HepG2 (cell line): ENCODE measurements at regions not wholly inside any gene's neighbourhood (a gene's known extent, or its start where the extent isn't known, plus 50 kb on each side); places are given as distances from the start of the nearest gene placed in this dataset.

ENCODE experiments used
- ATAC-seq: fragments of 200-7000 bp; cut with Tn5 transposase; 3 replicates; pipeline ENCODE4 v1.9.1; 2020; ENCODE audit warnings: mild to moderate bottlenecking, moderate library complexity
- BruUV-seq: library from RNA; stranded (reverse); fragments of 400-500 nt; replicated peaks from 2 replicates; lab custom pipeline; 2021; lab: Mats Ljungman, UMichigan
- CTCF ChIA-PET: fragments of 300-600 bp; formaldehyde crosslinking; extraction: SDS; loops from one replicate; lab custom pipeline; 2021; ENCODE audit warnings: low total read pairs, inconsistent platforms, low intra/inter-chr PET ratio; lab: Yijun Ruan, JAX
- POLR2A ChIA-PET: fragments of 350-600 bp; sonication (Branson Sonifier 250); formaldehyde crosslinking; loops from one replicate; lab custom pipeline; 2020; ENCODE audit warnings: antibody characterized with exemption, inconsistent platforms; lab: Yijun Ruan, JAX
- DNase-seq: peaks from one replicate; pipeline ENCODE4 v3.0.0-alpha.2; 2015; ENCODE audit warnings: low spot score
- FAIRE-seq: peaks from 3 replicates; lab custom pipeline; 2011; peaks lifted over from hg19 to GRCh38; lab: Jason Lieb, UNC
- H2AFZ ChIP-seq: one replicate; pipeline ENCODE4 v1.6.1; 2011; ENCODE audit warnings: low read length, inconsistent platforms
- H3K27ac ChIP-seq: fragments of 300-600 bp; 3 replicates; pipeline ENCODE4 v1.8.0; 2011; ENCODE audit warnings: mixed run types, mild to moderate bottlenecking, mixed read lengths, low read length, inconsistent platforms; ENCODE audit not compliant: insufficient read depth; ENCODE audit errors: extremely low read length
- H3K27me3 ChIP-seq, 2 experiments: fragments of 200-600 bp in 1 of 2; 2 replicates in 1 of 2; 3 replicates in 1 of 2; pipeline versions ENCODE4 v1.6.0 to v1.8.0; 2011; ENCODE audit warnings: low read length in 2 of 2, mild to moderate bottlenecking in 2 of 2, moderate library complexity in 2 of 2, inconsistent platforms in 1 of 2; ENCODE audit not compliant: insufficient read depth in 2 of 2, control insufficient read depth in 1 of 2
- H3K36me3 ChIP-seq, 2 experiments: fragments of 200-600 bp in 1 of 2; replicated peaks in 1 of 2; 2 replicates in 1 of 2; 3 replicates in 1 of 2; pipeline versions ENCODE4 v1.5.1 to v1.8.0; 2011; ENCODE audit warnings: low read length in 2 of 2, inconsistent platforms in 1 of 2; ENCODE audit not compliant: insufficient read depth in 2 of 2, control insufficient read depth in 1 of 2
- H3K4me1 ChIP-seq: 2 replicates; pipeline ENCODE4 v1.5.1; 2012; ENCODE audit warnings: low read length, inconsistent platforms; ENCODE audit not compliant: insufficient read depth
- H3K4me2 ChIP-seq: 2 replicates; pipeline ENCODE4 v1.6.0; 2011; ENCODE audit warnings: low read depth, low read length, inconsistent platforms
- H3K4me3 ChIP-seq, 3 experiments: fragments of 200-600 bp in 1 of 3; sonication (generic), shearing (Covaris generic) in 1 of 3; replicated peaks in 1 of 3; 2 replicates each; pipeline ENCODE4 v1.5.1; 2011 to 2016; ENCODE audit warnings: low read length in 3 of 3, inconsistent platforms in 2 of 3, low read depth in 2 of 3, mild to moderate bottlenecking in 2 of 3, control low read depth in 1 of 3, mixed read lengths in 1 of 3; ENCODE audit not compliant: insufficient read depth in 1 of 3
- H3K79me2 ChIP-seq: one replicate; pipeline ENCODE4 v1.6.1; 2011; ENCODE audit warnings: low read length, inconsistent platforms; ENCODE audit not compliant: insufficient read depth
- H3K9ac ChIP-seq: 2 replicates; pipeline ENCODE4 v1.6.0; 2011; ENCODE audit warnings: mild to moderate bottlenecking, low read depth, low read length, inconsistent platforms; ENCODE audit not compliant: insufficient read depth
- H3K9me3 ChIP-seq: 2 replicates; pipeline ENCODE4 v1.5.1; 2012; ENCODE audit warnings: mild to moderate bottlenecking, low read length
- H4K20me1 ChIP-seq: 2 replicates; pipeline ENCODE4 v1.6.0; 2011; ENCODE audit warnings: inconsistent platforms, mild to moderate bottlenecking, low read length, moderate library complexity; ENCODE audit not compliant: insufficient read depth
- HOXA3 ChIP-seq: sonication (generic); formaldehyde crosslinking; IDR thresholded peaks from 2 replicates; pipeline ENCODE4 v1.5.0; 2020; ENCODE audit warnings: missing genetic modification reagents
- ZBTB3 ChIP-seq: sonication (generic); formaldehyde crosslinking; IDR thresholded peaks from 2 replicates; pipeline ENCODE4 v1.4.0; 2020; ENCODE audit warnings: low read depth, mild to moderate bottlenecking, moderate library complexity, missing genetic modification reagents, borderline replicate concordance
- ZNF569 ChIP-seq: sonication (generic); formaldehyde crosslinking; IDR thresholded peaks from 2 replicates; pipeline ENCODE4 v1.5.0; 2020; ENCODE audit warnings: mild to moderate bottlenecking, missing genetic modification reagents, moderate library complexity, borderline replicate concordance
- WGBS: methylation state at CpG from one replicate; pipeline ENCODE4 v1.1.6; 2017; ENCODE audit warnings: low lambda C conversion rate; 5-methylcytosine and 5-hydroxymethylcytosine counted together
- in situ Hi-C: cut with HindIII; loops from 2 replicates; pipeline ENCODE4 v1.10.0; 2017; ENCODE audit warnings: low pct_unique_long_range_greater_than_20kb; ENCODE audit not compliant: extremely low pct_ligation_motif_present
- intact Hi-C: fragments of 100-400 bp; cut with micrococcal nuclease; formaldehyde crosslinking; loops from one replicate; pipeline ENCODE4 v1.10.0; 2022; ENCODE audit not compliant: unreplicated experiment
- TF ChIP-seq, protein P1 (sequence below), 2 experiments: sonication (generic) in 1 of 2; formaldehyde crosslinking in 1 of 2; IDR thresholded peaks; 2 replicates each; pipeline versions ENCODE4 v1.5.1 to v1.6.1; 2011 to 2020; ENCODE audit warnings: borderline replicate concordance in 1 of 2, low read depth in 1 of 2, low read length in 1 of 2, mild to moderate bottlenecking in 1 of 2, missing genetic modification reagents in 1 of 2, moderate library complexity in 1 of 2
- TF ChIP-seq, protein P2 (sequence below): IDR thresholded peaks from 2 replicates; pipeline ENCODE4 v1.6.1; 2016; ENCODE audit warnings: low read depth

DNA sequence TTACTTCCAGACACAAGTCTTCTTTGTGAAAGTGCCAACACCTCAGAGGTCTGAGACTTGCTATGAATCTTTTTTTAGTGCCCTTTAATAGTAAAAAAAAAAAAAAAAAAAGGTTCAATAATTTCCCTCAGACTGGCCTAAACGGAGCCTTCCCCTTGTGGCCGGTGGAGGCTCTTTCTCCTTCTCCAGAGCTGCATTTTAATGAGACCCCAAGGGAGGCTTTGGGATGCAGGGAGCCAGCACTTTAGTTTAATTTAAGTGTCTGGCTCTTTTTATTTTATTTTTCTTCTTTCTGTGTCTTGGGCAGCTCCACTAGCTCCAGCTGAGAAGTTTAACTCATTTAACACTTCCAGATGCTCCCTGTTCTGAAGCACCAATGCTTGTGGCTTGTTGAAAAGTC is 67.8 kb upstream of the MAPK4 start:
- WGBS, result 2% methylated on average over 2 of the region's 2 CpGs
- FAIRE-seq (no peak), ATAC-seq (no peak), DNase-seq (no peak)
- Histone ChIP-seq H2AFZ (no peak overlapping the region), H3K27ac (no peak overlapping the region), H3K4me3 (no peak overlapping the region), H3K4me2 (no peak overlapping the region), H3K79me2 (no peaks in the 10 kb centered on the region), H3K27me3 (no peaks in the 10 kb centered on the region), H3K36me3 (no peaks in the 10 kb centered on the region), H3K9me3 (no peaks in the 10 kb centered on the region), H4K20me1 (no peaks in the 10 kb centered on the region), H3K9ac (no peak overlapping the region), H3K4me1 (no peaks in the 10 kb centered on the region)
- intact Hi-C loops, result no loop called here
- in situ Hi-C loops, result no loop called here
- no TSS peak for BruUV-seq
- TF ChIP-seq, protein P1, sequence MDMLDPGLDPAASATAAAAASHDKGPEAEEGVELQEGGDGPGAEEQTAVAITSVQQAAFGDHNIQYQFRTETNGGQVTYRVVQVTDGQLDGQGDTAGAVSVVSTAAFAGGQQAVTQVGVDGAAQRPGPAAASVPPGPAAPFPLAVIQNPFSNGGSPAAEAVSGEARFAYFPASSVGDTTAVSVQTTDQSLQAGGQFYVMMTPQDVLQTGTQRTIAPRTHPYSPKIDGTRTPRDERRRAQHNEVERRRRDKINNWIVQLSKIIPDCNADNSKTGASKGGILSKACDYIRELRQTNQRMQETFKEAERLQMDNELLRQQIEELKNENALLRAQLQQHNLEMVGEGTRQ (IDR thresholded peaks at IDR 0.05; ENCODE audit: low read depth, low read length), result no peak
- TF ChIP-seq, protein P1 (CRISPR knock-in tag; IDR thresholded peaks at IDR 0.05; ENCODE audit: borderline replicate concordance), result no peak
- no peak for TF ChIP-seq ZBTB3 (CRISPR knock-in tag)
- TF ChIP-seq, protein P2, sequence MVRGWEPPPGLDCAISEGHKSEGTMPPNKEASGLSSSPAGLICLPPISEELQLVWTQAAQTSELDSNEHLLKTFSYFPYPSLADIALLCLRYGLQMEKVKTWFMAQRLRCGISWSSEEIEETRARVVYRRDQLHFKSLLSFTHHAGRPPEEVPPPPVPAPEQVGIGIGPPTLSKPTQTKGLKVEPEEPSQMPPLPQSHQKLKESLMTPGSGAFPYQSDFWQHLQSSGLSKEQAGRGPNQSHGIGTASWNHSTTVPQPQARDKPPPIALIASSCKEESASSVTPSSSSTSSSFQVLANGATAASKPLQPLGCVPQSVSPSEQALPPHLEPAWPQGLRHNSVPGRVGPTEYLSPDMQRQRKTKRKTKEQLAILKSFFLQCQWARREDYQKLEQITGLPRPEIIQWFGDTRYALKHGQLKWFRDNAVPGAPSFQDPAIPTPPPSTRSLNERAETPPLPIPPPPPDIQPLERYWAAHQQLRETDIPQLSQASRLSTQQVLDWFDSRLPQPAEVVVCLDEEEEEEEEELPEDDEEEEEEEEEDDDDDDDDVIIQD (CRISPR knock-in tag), result no peak
- no peak for TF ChIP-seq HOXA3
- no peak for TF ChIP-seq ZNF569 (CRISPR knock-in tag)
- ChIA-PET CTCF (no interaction called here), POLR2A (no interaction called here)
